ENCODE measurements at regions not wholly inside any gene's neighbourhood (a gene's known extent, or its start where the extent isn't known, plus 50 kb on each side); places are given as distances from the start of the nearest gene placed in this dataset.

DNA sequence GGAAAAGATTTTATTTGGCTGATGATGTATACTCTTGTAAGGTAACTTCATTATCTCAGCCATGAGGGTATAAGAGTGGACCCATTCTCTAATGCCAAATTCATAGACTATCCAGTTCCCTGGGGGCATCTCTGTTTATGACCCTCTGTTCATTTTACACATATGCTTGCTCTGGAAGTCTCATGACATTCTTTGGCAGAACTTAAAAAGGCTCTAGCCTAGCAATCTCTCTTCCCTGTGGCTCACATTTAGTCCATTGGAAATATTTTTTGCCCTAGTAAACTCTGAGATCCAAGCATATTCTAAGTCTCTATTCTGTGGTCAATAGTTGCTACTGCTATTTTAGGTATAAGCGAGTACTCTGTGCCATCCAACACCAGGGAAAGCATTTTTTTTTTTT, 1201.8 kb upstream of the ZEB2 start:
- no peak for TF ChIP-seq EZH2phosphoT487 (IDR thresholded peaks at IDR 0.05; ENCODE audit: borderline replicate concordance, low read length)
- TF ChIP-seq CTCF (conservative IDR thresholded peaks at IDR 0.05; ENCODE audit: low read depth, low read length): no peak
- TF ChIP-seq EZH2 (IDR thresholded peaks at IDR 0.05; ENCODE audit: low read length, unreplicated experiment): no peak

Data from PC-3 (cell line).